ENCODE measurements at regions not wholly inside any gene's neighbourhood (a gene's known extent, or its start where the extent isn't known, plus 50 kb on each side); places are given as distances from the start of the nearest gene placed in this dataset.

GRCh38 chr6:8837343-8837742 is 402.0 kb upstream of the SLC35B3 start:
- TF ChIP-seq TAF1 (IDR thresholded peaks at IDR 0.05; ENCODE audit: low read depth) (no peak), ZBTB7A (IDR thresholded peaks at IDR 0.05; ENCODE audit: low read depth) (no peak), EGR1 (IDR thresholded peaks at IDR 0.05) (no peak), NFIC (IDR thresholded peaks at IDR 0.05) (no peak)

DNA sequence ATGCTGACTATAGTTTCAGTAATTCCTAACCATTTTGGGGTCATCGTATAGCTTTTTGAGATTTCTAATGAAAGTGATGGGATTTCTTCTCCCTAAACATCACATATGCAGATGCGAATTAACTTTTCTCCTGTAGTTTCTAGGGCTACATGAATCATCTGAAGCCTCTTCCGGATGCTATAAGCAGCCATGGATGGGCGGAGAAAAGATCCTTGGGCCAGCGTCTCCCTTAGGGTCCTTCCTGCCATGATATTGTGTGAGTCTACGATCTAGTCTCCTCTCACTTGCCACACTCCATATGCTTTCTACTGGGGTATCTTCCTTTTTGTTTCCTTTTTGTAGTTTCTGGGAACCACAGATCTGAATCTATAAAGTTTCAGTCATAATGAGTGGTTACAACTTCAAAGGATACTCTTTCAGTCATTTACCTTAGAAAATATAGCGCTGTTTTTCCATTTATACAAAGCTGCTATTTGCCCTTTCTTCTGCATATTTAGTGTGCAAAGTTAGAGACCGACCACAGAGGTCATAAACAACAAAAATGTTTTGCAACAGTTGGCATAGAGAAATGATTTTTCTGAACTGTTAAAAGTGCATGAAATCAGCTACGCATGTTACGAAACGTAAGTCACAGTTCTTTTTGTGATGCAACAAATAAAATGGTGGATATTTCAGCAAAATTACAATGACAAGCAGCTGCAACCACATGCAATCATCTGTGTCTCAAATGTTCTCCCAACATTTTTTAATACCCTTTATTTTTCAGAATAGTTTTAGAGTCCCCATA is 396.2 kb upstream of the SLC35B3 start:
- TF ChIP-seq TAF1 (IDR thresholded peaks at IDR 0.05; ENCODE audit: low read depth) = no peak
- no peak for TF ChIP-seq CREB1 (IDR thresholded peaks at IDR 0.05; ENCODE audit: low read depth)
- no peak for TF ChIP-seq TEAD4 (IDR thresholded peaks at IDR 0.05)
- no peak for TF ChIP-seq YY1 (IDR thresholded peaks at IDR 0.05; ENCODE audit: low read depth)
- TF ChIP-seq NFIC (IDR thresholded peaks at IDR 0.05) = no peak
- no peak for TF ChIP-seq EGR1 (IDR thresholded peaks at IDR 0.05)
- TF ChIP-seq, protein P1, sequence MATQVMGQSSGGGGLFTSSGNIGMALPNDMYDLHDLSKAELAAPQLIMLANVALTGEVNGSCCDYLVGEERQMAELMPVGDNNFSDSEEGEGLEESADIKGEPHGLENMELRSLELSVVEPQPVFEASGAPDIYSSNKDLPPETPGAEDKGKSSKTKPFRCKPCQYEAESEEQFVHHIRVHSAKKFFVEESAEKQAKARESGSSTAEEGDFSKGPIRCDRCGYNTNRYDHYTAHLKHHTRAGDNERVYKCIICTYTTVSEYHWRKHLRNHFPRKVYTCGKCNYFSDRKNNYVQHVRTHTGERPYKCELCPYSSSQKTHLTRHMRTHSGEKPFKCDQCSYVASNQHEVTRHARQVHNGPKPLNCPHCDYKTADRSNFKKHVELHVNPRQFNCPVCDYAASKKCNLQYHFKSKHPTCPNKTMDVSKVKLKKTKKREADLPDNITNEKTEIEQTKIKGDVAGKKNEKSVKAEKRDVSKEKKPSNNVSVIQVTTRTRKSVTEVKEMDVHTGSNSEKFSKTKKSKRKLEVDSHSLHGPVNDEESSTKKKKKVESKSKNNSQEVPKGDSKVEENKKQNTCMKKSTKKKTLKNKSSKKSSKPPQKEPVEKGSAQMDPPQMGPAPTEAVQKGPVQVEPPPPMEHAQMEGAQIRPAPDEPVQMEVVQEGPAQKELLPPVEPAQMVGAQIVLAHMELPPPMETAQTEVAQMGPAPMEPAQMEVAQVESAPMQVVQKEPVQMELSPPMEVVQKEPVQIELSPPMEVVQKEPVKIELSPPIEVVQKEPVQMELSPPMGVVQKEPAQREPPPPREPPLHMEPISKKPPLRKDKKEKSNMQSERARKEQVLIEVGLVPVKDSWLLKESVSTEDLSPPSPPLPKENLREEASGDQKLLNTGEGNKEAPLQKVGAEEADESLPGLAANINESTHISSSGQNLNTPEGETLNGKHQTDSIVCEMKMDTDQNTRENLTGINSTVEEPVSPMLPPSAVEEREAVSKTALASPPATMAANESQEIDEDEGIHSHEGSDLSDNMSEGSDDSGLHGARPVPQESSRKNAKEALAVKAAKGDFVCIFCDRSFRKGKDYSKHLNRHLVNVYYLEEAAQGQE (IDR thresholded peaks at IDR 0.05; ENCODE audit: low read depth) = no peak
- TF ChIP-seq MAX (IDR thresholded peaks at IDR 0.05) = no peak
- TF ChIP-seq EP300 (IDR thresholded peaks at IDR 0.05; ENCODE audit: borderline replicate concordance) = no peak
- TF ChIP-seq TCF12 (IDR thresholded peaks at IDR 0.05; ENCODE audit: low read depth) = no peak
- no peak for TF ChIP-seq RAD21 (IDR thresholded peaks at IDR 0.05; ENCODE audit: low read depth)
- no peak for TF ChIP-seq CEBPB (IDR thresholded peaks at IDR 0.05)
- no peak for TF ChIP-seq ZBTB7A (IDR thresholded peaks at IDR 0.05; ENCODE audit: low read depth)
- no peak for TF ChIP-seq FOXM1 (IDR thresholded peaks at IDR 0.05; ENCODE audit: borderline replicate concordance, low read depth)
- TF ChIP-seq, protein P2, sequence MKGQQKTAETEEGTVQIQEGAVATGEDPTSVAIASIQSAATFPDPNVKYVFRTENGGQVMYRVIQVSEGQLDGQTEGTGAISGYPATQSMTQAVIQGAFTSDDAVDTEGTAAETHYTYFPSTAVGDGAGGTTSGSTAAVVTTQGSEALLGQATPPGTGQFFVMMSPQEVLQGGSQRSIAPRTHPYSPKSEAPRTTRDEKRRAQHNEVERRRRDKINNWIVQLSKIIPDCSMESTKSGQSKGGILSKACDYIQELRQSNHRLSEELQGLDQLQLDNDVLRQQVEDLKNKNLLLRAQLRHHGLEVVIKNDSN (IDR thresholded peaks at IDR 0.05) = no peak

- TF ChIP-seq YY1 (IDR thresholded peaks at IDR 0.05; ENCODE audit: low read depth) (no peak), EGR1 (IDR thresholded peaks at IDR 0.05) (no peak), RAD21 (IDR thresholded peaks at IDR 0.05; ENCODE audit: low read depth) (no peak)
Observed at GRCh38 chr6:8830794-8831193, 395.4 kb upstream of the SLC35B3 start.

GRCh38 chr6:8829796-8830195 is 394.5 kb upstream of the SLC35B3 start:
- no peak for TF ChIP-seq CREB1 (IDR thresholded peaks at IDR 0.05; ENCODE audit: low read depth)
- TF ChIP-seq, protein P1 (IDR thresholded peaks at IDR 0.05; ENCODE audit: low read depth) = no peak
- no peak for TF ChIP-seq MAX (IDR thresholded peaks at IDR 0.05)
- no peak for TF ChIP-seq TAF1 (IDR thresholded peaks at IDR 0.05; ENCODE audit: low read depth)
- TF ChIP-seq RAD21 (IDR thresholded peaks at IDR 0.05; ENCODE audit: low read depth) = no peak
- no peak for TF ChIP-seq FOXM1 (IDR thresholded peaks at IDR 0.05; ENCODE audit: borderline replicate concordance, low read depth)
- no peak for TF ChIP-seq NFIC (IDR thresholded peaks at IDR 0.05)
- no peak for TF ChIP-seq EP300 (IDR thresholded peaks at IDR 0.05; ENCODE audit: borderline replicate concordance)
- no peak for TF ChIP-seq ZBTB7A (IDR thresholded peaks at IDR 0.05; ENCODE audit: low read depth)
- no peak for TF ChIP-seq EGR1 (IDR thresholded peaks at IDR 0.05)
- no peak for TF ChIP-seq TCF12 (IDR thresholded peaks at IDR 0.05; ENCODE audit: low read depth)
- TF ChIP-seq, protein P2 (IDR thresholded peaks at IDR 0.05) = no peak
- no peak for TF ChIP-seq TEAD4 (IDR thresholded peaks at IDR 0.05)

- TF ChIP-seq YY1 (IDR thresholded peaks at IDR 0.05; ENCODE audit: low read depth) (no peak), EGR1 (IDR thresholded peaks at IDR 0.05) (no peak), RAD21 (IDR thresholded peaks at IDR 0.05; ENCODE audit: low read depth) (no peak), NFIC (IDR thresholded peaks at IDR 0.05) (no peak), TCF12 (IDR thresholded peaks at IDR 0.05; ENCODE audit: low read depth) (no peak), TAF1 (IDR thresholded peaks at IDR 0.05; ENCODE audit: low read depth) (no peak), CEBPB (IDR thresholded peaks at IDR 0.05) (no peak), FOXM1 (IDR thresholded peaks at IDR 0.05; ENCODE audit: borderline replicate concordance, low read depth) (no peak), MAX (IDR thresholded peaks at IDR 0.05) (no peak), TEAD4 (IDR thresholded peaks at IDR 0.05) (no peak), ZBTB7A (IDR thresholded peaks at IDR 0.05; ENCODE audit: low read depth) (no peak), EP300 (IDR thresholded peaks at IDR 0.05; ENCODE audit: borderline replicate concordance) (no peak), CREB1 (IDR thresholded peaks at IDR 0.05; ENCODE audit: low read depth) (no peak)
- TF ChIP-seq, protein P1 (IDR thresholded peaks at IDR 0.05; ENCODE audit: low read depth) = no peak
- TF ChIP-seq, protein P2 (IDR thresholded peaks at IDR 0.05) = no peak
Observed at GRCh38 chr6:8829296-8829695, 394.0 kb upstream of the SLC35B3 start.

Measured in Ishikawa (cell line).